ENCODE measurements at regions not wholly inside any gene's neighbourhood (a gene's known extent, or its start where the extent isn't known, plus 50 kb on each side); places are given as distances from the start of the nearest gene placed in this dataset.
"Not testable (repeated sequence)": the region's sequence is repeated elsewhere in the genome, so short reads cannot be mapped to it uniquely, and the experiment has no call there.

GRCh38 chr7:123321578-123321977 is 121.8 kb upstream of the SLC13A1 start:
- TF ChIP-seq CTCF (IDR thresholded peaks at IDR 0.05; ENCODE audit: low read length); EZH2phosphoT487 (IDR thresholded peaks at IDR 0.05; ENCODE audit: low read length); EZH2 (optimal IDR thresholded peaks at IDR 0.05; ENCODE audit: low read depth, low read length): not testable (repeated sequence)

All from MM.1S (cell line).